Neutrophil (primary cell): ENCODE measurements at regions not wholly inside any gene's neighbourhood (a gene's known extent, or its start where the extent isn't known, plus 50 kb on each side); places are given as distances from the start of the nearest gene placed in this dataset.

Experiments used
- H3K27ac ChIP-seq: fragments of 200-600 bp; sonication (generic); 2 replicates; pipeline ENCODE4 v1.5.1; 2016; ENCODE audit warnings: mild to moderate bottlenecking, moderate library complexity
- H3K27me3 ChIP-seq: fragments of 200-600 bp; sonication (generic); 2 replicates; pipeline ENCODE4 v1.6.0; 2016; ENCODE audit warnings: mild to moderate bottlenecking
- H3K36me3 ChIP-seq: fragments of 200-600 bp; sonication (generic); 2 replicates; pipeline ENCODE4 v1.5.1; 2017
- H3K4me1 ChIP-seq, 2 experiments: fragments of 200-600 bp in 1 of 2; sonication (generic) in 1 of 2; 1 replicate in 1 of 2; 2 replicates in 1 of 2; pipeline versions ENCODE4 v1.5.1 to v1.6.1; 2013 to 2016; ENCODE audit warnings: low read depth in 1 of 2, low read length in 1 of 2, mild to moderate bottlenecking in 1 of 2, moderate library complexity in 1 of 2; ENCODE audit not compliant: control insufficient read depth in 1 of 2, insufficient read depth in 1 of 2
- H3K4me3 ChIP-seq, 2 experiments: fragments of 200-600 bp in 1 of 2; sonication (generic) in 1 of 2; 1 replicate in 1 of 2; 2 replicates in 1 of 2; pipeline ENCODE4 v1.5.1; 2013 to 2016; ENCODE audit warnings: low read depth in 1 of 2, low read length in 1 of 2, mild to moderate bottlenecking in 1 of 2, moderate library complexity in 1 of 2
- H3K9me3 ChIP-seq: fragments of 200-600 bp; sonication (generic); 2 replicates; pipeline ENCODE4 v1.5.1; 2016
- CTCF ChIP-seq: fragments of 200-600 bp; sonication (generic); IDR thresholded peaks from 2 replicates; pipeline ENCODE4 v1.5.1; 2016; ENCODE audit warnings: antibody characterized with exemption

GRCh38 chr9:31248156-31248555 is 1136.3 kb upstream of the ACO1 start:
- no peaks in the 10 kb centered on the region for H3K36me3 ChIP-seq
- no peak overlapping the region for H3K27ac ChIP-seq
- TF ChIP-seq CTCF: no peak
- H3K4me1 ChIP-seq: no peaks in the 10 kb centered on the region
- no peaks in the 10 kb centered on the region for H3K27me3 ChIP-seq
- no peaks in the 10 kb centered on the region for H3K9me3 ChIP-seq
- no peak overlapping the region for H3K4me3 ChIP-seq

GRCh38 chr9:31251386-31251785 is 1133.1 kb upstream of the ACO1 start:
- H3K9me3 ChIP-seq: no peaks in the 10 kb centered on the region
- no peaks in the 10 kb centered on the region for H3K4me1 ChIP-seq
- TF ChIP-seq CTCF: no peak
- no peaks in the 10 kb centered on the region for H3K36me3 ChIP-seq
- H3K4me3 ChIP-seq: no peak overlapping the region
- H3K27me3 ChIP-seq: no peaks in the 10 kb centered on the region
- H3K27ac ChIP-seq: no peak overlapping the region

GRCh38 chr9:31253800-31254762 is 1130.4 kb upstream of the ACO1 start:
- H3K4me3 ChIP-seq: no peak overlapping the region
- no peak overlapping the region for H3K27ac ChIP-seq
- no peak for TF ChIP-seq CTCF
- no peaks in the 10 kb centered on the region for H3K9me3 ChIP-seq
- H3K27me3 ChIP-seq: no peaks in the 10 kb centered on the region
- H3K36me3 ChIP-seq: no peaks in the 10 kb centered on the region
- H3K4me1 ChIP-seq: no peaks in the 10 kb centered on the region

- Histone ChIP-seq H3K27ac (no peak overlapping the region), H3K9me3 (no peaks in the 10 kb centered on the region), H3K4me3 (no peak overlapping the region), H3K4me1 (no peaks in the 10 kb centered on the region), H3K27me3 (no peaks in the 10 kb centered on the region), H3K36me3 (no peaks in the 10 kb centered on the region)
- TF ChIP-seq CTCF: no peak
These were observed 1129.2 kb upstream of the ACO1 start for GRCh38 chr9:31255211-31255610.

- TF ChIP-seq CTCF: no peak
- H3K9me3 ChIP-seq: no peaks in the 10 kb centered on the region
- H3K4me1 ChIP-seq: no peaks in the 10 kb centered on the region
- no peak overlapping the region for H3K27ac ChIP-seq
- no peaks in the 10 kb centered on the region for H3K36me3 ChIP-seq
- no peak overlapping the region for H3K4me3 ChIP-seq
- no peaks in the 10 kb centered on the region for H3K27me3 ChIP-seq
These were observed 1124.6 kb upstream of the ACO1 start for GRCh38 chr9:31259824-31260223.
